ENCODE measurements at regions not wholly inside any gene's neighbourhood (a gene's known extent, or its start where the extent isn't known, plus 50 kb on each side); places are given as distances from the start of the nearest gene placed in this dataset.
"Not testable (repeated sequence)": the region's sequence is repeated elsewhere in the genome, so short reads cannot be mapped to it uniquely, and the experiment has no call there.

DNA sequence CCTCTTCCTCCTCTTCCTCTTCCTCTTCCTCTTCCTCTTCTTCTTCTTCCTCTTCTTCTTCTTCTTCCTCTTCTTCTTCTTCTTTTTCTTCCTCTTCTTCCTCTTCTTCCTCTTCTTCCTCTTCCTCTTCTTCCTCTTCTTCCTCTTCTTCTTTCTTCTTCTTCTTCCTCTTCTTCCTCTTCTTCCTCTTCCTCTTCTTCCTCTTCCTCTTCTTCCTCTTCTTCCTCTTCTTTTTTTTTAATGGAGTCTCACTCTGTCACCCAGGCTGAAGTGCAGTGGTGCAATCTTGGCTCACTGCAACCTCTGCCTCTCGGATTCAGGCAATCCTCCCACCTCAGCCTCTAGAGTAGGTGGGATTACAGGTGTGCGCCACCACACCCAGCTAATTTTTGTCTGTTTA lies 79.8 kb upstream of the SLC30A5 start:
- TF ChIP-seq, protein P1, sequence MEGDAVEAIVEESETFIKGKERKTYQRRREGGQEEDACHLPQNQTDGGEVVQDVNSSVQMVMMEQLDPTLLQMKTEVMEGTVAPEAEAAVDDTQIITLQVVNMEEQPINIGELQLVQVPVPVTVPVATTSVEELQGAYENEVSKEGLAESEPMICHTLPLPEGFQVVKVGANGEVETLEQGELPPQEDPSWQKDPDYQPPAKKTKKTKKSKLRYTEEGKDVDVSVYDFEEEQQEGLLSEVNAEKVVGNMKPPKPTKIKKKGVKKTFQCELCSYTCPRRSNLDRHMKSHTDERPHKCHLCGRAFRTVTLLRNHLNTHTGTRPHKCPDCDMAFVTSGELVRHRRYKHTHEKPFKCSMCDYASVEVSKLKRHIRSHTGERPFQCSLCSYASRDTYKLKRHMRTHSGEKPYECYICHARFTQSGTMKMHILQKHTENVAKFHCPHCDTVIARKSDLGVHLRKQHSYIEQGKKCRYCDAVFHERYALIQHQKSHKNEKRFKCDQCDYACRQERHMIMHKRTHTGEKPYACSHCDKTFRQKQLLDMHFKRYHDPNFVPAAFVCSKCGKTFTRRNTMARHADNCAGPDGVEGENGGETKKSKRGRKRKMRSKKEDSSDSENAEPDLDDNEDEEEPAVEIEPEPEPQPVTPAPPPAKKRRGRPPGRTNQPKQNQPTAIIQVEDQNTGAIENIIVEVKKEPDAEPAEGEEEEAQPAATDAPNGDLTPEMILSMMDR (IDR thresholded peaks at IDR 0.05) = peak; percentile 14
- TF ChIP-seq EZH2 (IDR thresholded peaks at IDR 0.05; ENCODE audit: borderline replicate concordance, insufficient read depth, low read depth, low read length, poor library complexity, severe bottlenecking) = not testable (repeated sequence)
